Heart left ventricle (tissue), 16 donors: ENCODE measurements at regions not wholly inside any gene's neighbourhood (a gene's known extent, or its start where the extent isn't known, plus 50 kb on each side); places are given as distances from the start of the nearest gene placed in this dataset.

ENCODE experiments used
- ATAC-seq, 4 donors: fragments of 200-7000 bp; cut with Tn5 transposase; one replicate each; pipeline ENCODE4 v1.9.1; 2020 to 2022; ENCODE audit warnings: moderate library complexity in 4 of 4, mild to moderate bottlenecking in 3 of 4, moderate number of reproducible peaks in 1 of 4
- DNase-seq, 5 donors: peaks; one replicate each; pipeline ENCODE4 v3.0.0-alpha.2; 2020
- H3K27ac ChIP-seq, 12 donors: fragments of 200-600 bp; sonication (generic) in 4 of 12; one replicate each; pipeline versions ENCODE4 v1.5.0 to v1.8.0; 2016 to 2022; ENCODE audit warnings: mild to moderate bottlenecking in 2 of 12
- H3K27me3 ChIP-seq, 9 donors: fragments of 200-600 bp; sonication (generic) in 2 of 9; one replicate each; pipeline versions ENCODE4 v1.5.1 to v1.8.0; 2016 to 2022; ENCODE audit warnings: mild to moderate bottlenecking in 3 of 9
- H3K36me3 ChIP-seq, 9 donors: fragments of 200-600 bp; sonication (generic) in 2 of 9; one replicate each; pipeline versions ENCODE4 v1.5.0 to v1.8.0; 2018 to 2022; ENCODE audit warnings: mild to moderate bottlenecking in 2 of 9
- H3K4me1 ChIP-seq, 12 donors: fragments of 200-600 bp; sonication (generic) in 4 of 12; one replicate each; pipeline versions ENCODE4 v1.5.0 to v1.8.0; 2016 to 2022; ENCODE audit warnings: mild to moderate bottlenecking in 3 of 12
- H3K4me3 ChIP-seq, 12 donors: fragments of 200-600 bp; sonication (generic) in 4 of 12; one replicate each; pipeline versions ENCODE4 v1.5.0 to v1.8.0; 2017 to 2022; ENCODE audit warnings: mild to moderate bottlenecking in 9 of 12, moderate library complexity in 4 of 12
- H3K9me3 ChIP-seq, 12 donors: fragments of 200-600 bp; sonication (generic) in 4 of 12; one replicate each; pipeline versions ENCODE4 v1.5.0 to v1.8.0; 2016 to 2022; ENCODE audit warnings: mild to moderate bottlenecking in 1 of 12
- POLR2A ChIP-seq, 2 donors: fragments of 450-650 bp; IDR thresholded peaks; one replicate each; pipeline ENCODE4 v1.6.1; 2017; ENCODE audit warnings: antibody characterized with exemption in 2 of 2, mild to moderate bottlenecking in 2 of 2, moderate library complexity in 2 of 2
- WGBS, 4 donors: extraction: QIAGEN DNeasy Blood & Tissue Kit in 2 of 4; methylation state at CpG; one replicate each; pipeline versions ENCODE4 v1.1.5 to v1.1.7; 2013 to 2018; 5-methylcytosine and 5-hydroxymethylcytosine counted together
- intact Hi-C, 10 donors: fragments of 100-400 bp; cut with DNase I; formaldehyde crosslinking; loops; one replicate each; pipeline versions ENCODE4 v1.11.1 to v1.14.2; 2022
- TF ChIP-seq, protein P1 (sequence below), 12 donors: fragments of 200-600 bp; sonication (generic) in 4 of 12; IDR thresholded peaks; one replicate each; pipeline versions ENCODE4 v1.5.0 to v1.8.0; 2018 to 2022; ENCODE audit warnings: antibody characterized with exemption in 12 of 12, mild to moderate bottlenecking in 5 of 12
- donor health status: ischemic (EF 13 %, LVEDD 7.1; RV severe dilation, severe dysfunction).
- donor health status: healthy with polysubstance abuse.
- donor health status: DM: no; HTN: yes; CAD: no.
- donor health status: DM: no; HTN: no; CAD: no.
- donor health status: ischemic (EF 25% LVEDD 6.9; RV normal size, moderate dysfunction).
- donor health status: ischemic (EF 25% LVEDD 5.7; RV mildly dilated, moderate dysfunction).
- donor health status: healthy.
- donor health status: DM: yes; HTN: yes; CAD: no.
- donor health status: ischemic (EF 35%, LVEDD 5.7; RV mildly dilated, moderate dysfunction).
- donor health status: nonischemic (EF 11% LVEDD 7.7; RV severe dilation, severe dysfunction).
- donor health status: DM: yes; HTN: yes; CAD: no.
- donor health status: PGD.
- donor health status: ischemic (EF 29% LVEDD 5.4; RV normal size, mild dysfunction).
- donor health status: nonischemic (EF 23%, LVEDD 6.1; RV moderate dilation, normal function).

- Histone ChIP-seq H3K27ac (peak overlapping the region; percentile 74 to 98 (median 88)), H3K36me3 (no peaks in the 10 kb centered on the region), H3K4me1 (peaks cover 28 to 100% (median 87%) of the 10 kb centered on the region in 12 donors), H3K27me3 (no peaks in the 10 kb centered on the region), H3K9me3 (no peaks in the 10 kb centered on the region), H3K4me3 (no peak overlapping the region)
- TF ChIP-seq, protein P1, sequence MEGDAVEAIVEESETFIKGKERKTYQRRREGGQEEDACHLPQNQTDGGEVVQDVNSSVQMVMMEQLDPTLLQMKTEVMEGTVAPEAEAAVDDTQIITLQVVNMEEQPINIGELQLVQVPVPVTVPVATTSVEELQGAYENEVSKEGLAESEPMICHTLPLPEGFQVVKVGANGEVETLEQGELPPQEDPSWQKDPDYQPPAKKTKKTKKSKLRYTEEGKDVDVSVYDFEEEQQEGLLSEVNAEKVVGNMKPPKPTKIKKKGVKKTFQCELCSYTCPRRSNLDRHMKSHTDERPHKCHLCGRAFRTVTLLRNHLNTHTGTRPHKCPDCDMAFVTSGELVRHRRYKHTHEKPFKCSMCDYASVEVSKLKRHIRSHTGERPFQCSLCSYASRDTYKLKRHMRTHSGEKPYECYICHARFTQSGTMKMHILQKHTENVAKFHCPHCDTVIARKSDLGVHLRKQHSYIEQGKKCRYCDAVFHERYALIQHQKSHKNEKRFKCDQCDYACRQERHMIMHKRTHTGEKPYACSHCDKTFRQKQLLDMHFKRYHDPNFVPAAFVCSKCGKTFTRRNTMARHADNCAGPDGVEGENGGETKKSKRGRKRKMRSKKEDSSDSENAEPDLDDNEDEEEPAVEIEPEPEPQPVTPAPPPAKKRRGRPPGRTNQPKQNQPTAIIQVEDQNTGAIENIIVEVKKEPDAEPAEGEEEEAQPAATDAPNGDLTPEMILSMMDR (IDR thresholded peaks at IDR 0.05), result no peak
- no peak for TF ChIP-seq POLR2A (IDR thresholded peaks at IDR 0.05)
- WGBS, 4 donors, result 44 to 50% (median 45%) methylated on average over 5 of the region's 5 CpGs
- DNase-seq (peak in 4 of 5 donors; percentile 62 to 80 (median 72)), ATAC-seq (peak in 2 of 4 donors; percentile 21 to 43)
- intact Hi-C loops, result loop anchor here in 2 of 10 donors (5.0 kb wide), 1 partner anchor 73 kb away; no protein-coding TSS in a partner anchor
These were observed 137.7 kb upstream of the HAAO start for GRCh38 chr2:42930025-42930581.

GRCh38 chr2:42929546-42930024 lies 137.2 kb upstream of the HAAO start:
- intact Hi-C loops, result loop anchor here in 8 of 10 donors (5.0 to 10.0 kb wide), 7 partner anchors 47 to 72 kb away; no protein-coding TSS in a partner anchor
- no peak for ATAC-seq
- TF ChIP-seq POLR2A (IDR thresholded peaks at IDR 0.05), result no peak
- TF ChIP-seq, protein P1 (IDR thresholded peaks at IDR 0.05), result no peak
- DNase-seq, result peak in 1 of 5 donors; percentile 42
- no peaks in the 10 kb centered on the region for H3K27me3 ChIP-seq
- H3K4me1 ChIP-seq, result peaks cover 28 to 100% (median 92%) of the 10 kb centered on the region in 12 donors
- H3K36me3 ChIP-seq, result no peaks in the 10 kb centered on the region
- peak overlapping the region; percentile 74 to 98 (median 88) for H3K27ac ChIP-seq
- no peaks in the 10 kb centered on the region for H3K9me3 ChIP-seq
- no peak overlapping the region for H3K4me3 ChIP-seq
- 87 to 91% (median 90%) methylated on average over 4 of the region's 4 CpGs for WGBS, 4 donors

GRCh38 chr2:42928692-42929545 lies 136.5 kb upstream of the HAAO start:
- no peak for TF ChIP-seq POLR2A (IDR thresholded peaks at IDR 0.05)
- TF ChIP-seq, protein P1 (IDR thresholded peaks at IDR 0.05), result peak in 7 of 12 donors; percentile 22 to 54 (median 40)

More at GRCh38 chr2:42928692-42929545, 136.5 kb upstream of the HAAO start:
- peak overlapping the region; percentile 74 to 98 (median 88) for H3K27ac ChIP-seq
- no peaks in the 10 kb centered on the region for H3K9me3 ChIP-seq
- peak in 1 of 5 donors; percentile 55 for DNase-seq
- 63 to 80% (median 69%) methylated on average over 12 to 13 of the region's 13 CpGs for WGBS, 4 donors
- H3K36me3 ChIP-seq, result no peaks in the 10 kb centered on the region
- H3K4me3 ChIP-seq, result no peak overlapping the region
- H3K27me3 ChIP-seq, result no peaks in the 10 kb centered on the region
- intact Hi-C loops, result loop anchor here in 7 of 10 donors (5.0 to 10.0 kb wide), 6 partner anchors 47 to 64 kb away; no protein-coding TSS in a partner anchor
- H3K4me1 ChIP-seq, result peaks cover 33 to 100% (median 96%) of the 10 kb centered on the region in 12 donors
- ATAC-seq, result peak in 1 of 4 donors; percentile 8
